HEK293T (cell line): ENCODE measurements at regions not wholly inside any gene's neighbourhood (a gene's known extent, or its start where the extent isn't known, plus 50 kb on each side); places are given as distances from the start of the nearest gene placed in this dataset.

Source experiments
- CTCF ChIA-PET: fragments of 350-600 bp; formaldehyde crosslinking; extraction: SDS; loops from one replicate; lab custom pipeline; 2021; ENCODE audit warnings: antibody characterized with exemption, inconsistent platforms; lab: Yijun Ruan, JAX
- POLR2A ChIA-PET: fragments of 350-600 bp; formaldehyde crosslinking; extraction: SDS; loops from one replicate; lab custom pipeline; 2020; ENCODE audit warnings: antibody characterized with exemption, inconsistent platforms; lab: Yijun Ruan, JAX
- DNase-seq: peaks from one replicate; pipeline ENCODE4 v3.0.0; 2012; ENCODE audit warnings: mixed read lengths; ENCODE audit errors: extremely low spot score
- ARNT ChIP-seq: fragments of 450-650 bp; IDR thresholded peaks from 2 replicates; pipeline ENCODE4 v1.6.1; 2017; ENCODE audit warnings: mild to moderate bottlenecking
- CTBP1 ChIP-seq: fragments of 450-650 bp; IDR thresholded peaks from 2 replicates; pipeline ENCODE4 v1.6.1; 2016; ENCODE audit warnings: borderline replicate concordance
- ELF4 ChIP-seq: fragments of 450-650 bp; IDR thresholded peaks from 2 replicates; pipeline ENCODE4 v1.6.1; 2017; ENCODE audit warnings: antibody characterized with exemption
- FOXA1 ChIP-seq: fragments of 450-650 bp; IDR thresholded peaks from 2 replicates; pipeline ENCODE4 v1.6.1; 2016; ENCODE audit warnings: mild to moderate bottlenecking
- FOXK2 ChIP-seq: fragments of 450-650 bp; IDR thresholded peaks from 2 replicates; pipeline ENCODE4 v1.6.1; 2016; ENCODE audit warnings: mild to moderate bottlenecking
- FOXM1 ChIP-seq: fragments of 450-650 bp; IDR thresholded peaks from 2 replicates; pipeline ENCODE4 v1.6.1; 2017; ENCODE audit warnings: mild to moderate bottlenecking, borderline replicate concordance
- HDGF ChIP-seq: fragments of 450-650 bp; IDR thresholded peaks from 2 replicates; pipeline ENCODE4 v1.6.1; 2017; ENCODE audit warnings: antibody characterized with exemption, borderline replicate concordance
- LEF1 ChIP-seq: fragments of 450-650 bp; IDR thresholded peaks from 2 replicates; pipeline ENCODE4 v1.6.1; 2017; ENCODE audit warnings: mild to moderate bottlenecking, borderline replicate concordance
- NFRKB ChIP-seq: fragments of 450-650 bp; IDR thresholded peaks from 2 replicates; pipeline ENCODE4 v1.6.1; 2016; ENCODE audit warnings: mild to moderate bottlenecking, moderate library complexity
- SP1 ChIP-seq: fragments of 450-650 bp; IDR thresholded peaks from 2 replicates; pipeline ENCODE4 v1.6.1; 2017
- SUZ12 ChIP-seq: fragments of 450-650 bp; IDR thresholded peaks from 2 replicates; pipeline ENCODE4 v1.6.1; 2016; ENCODE audit warnings: mild to moderate bottlenecking
- TARDBP ChIP-seq: fragments of 450-650 bp; IDR thresholded peaks from 2 replicates; pipeline ENCODE4 v1.6.1; 2016
- ZNF384 ChIP-seq: fragments of 450-650 bp; IDR thresholded peaks from 2 replicates; pipeline ENCODE4 v1.6.1; 2016
- TF ChIP-seq, protein P1 (sequence below): fragments of 450-650 bp; IDR thresholded peaks from 2 replicates; pipeline ENCODE4 v1.6.1; 2016

- TF ChIP-seq NFRKB (no peak), CTBP1 (no peak)
- no peak for DNase-seq
- ChIA-PET POLR2A (no interaction called here), CTCF (no interaction called here)
Measured at GRCh38 chr4:10169839-10170387, 53.3 kb upstream of the WDR1 start.

GRCh38 chr4:10168151-10168550 lies 51.6 kb upstream of the WDR1 start:
- no peak for DNase-seq
- ChIA-PET CTCF (interaction anchor here (1.4 kb wide), 1 partner anchor 24 kb away, joined by 3 read pairs; no protein-coding TSS in a partner anchor), POLR2A (no interaction called here)
- TF ChIP-seq ARNT (no peak), ELF4 (no peak), SUZ12 (no peak)
- TF ChIP-seq, protein P1, sequence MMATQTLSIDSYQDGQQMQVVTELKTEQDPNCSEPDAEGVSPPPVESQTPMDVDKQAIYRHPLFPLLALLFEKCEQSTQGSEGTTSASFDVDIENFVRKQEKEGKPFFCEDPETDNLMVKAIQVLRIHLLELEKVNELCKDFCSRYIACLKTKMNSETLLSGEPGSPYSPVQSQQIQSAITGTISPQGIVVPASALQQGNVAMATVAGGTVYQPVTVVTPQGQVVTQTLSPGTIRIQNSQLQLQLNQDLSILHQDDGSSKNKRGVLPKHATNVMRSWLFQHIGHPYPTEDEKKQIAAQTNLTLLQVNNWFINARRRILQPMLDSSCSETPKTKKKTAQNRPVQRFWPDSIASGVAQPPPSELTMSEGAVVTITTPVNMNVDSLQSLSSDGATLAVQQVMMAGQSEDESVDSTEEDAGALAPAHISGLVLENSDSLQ: no peak

- DNase-seq: no peak
- POLR2A ChIA-PET: no interaction called here
- TF ChIP-seq NFRKB: no peak
- no peak for TF ChIP-seq SP1
- no peak for TF ChIP-seq FOXM1
- TF ChIP-seq ZNF384: no peak
- no peak for TF ChIP-seq LEF1
- no peak for TF ChIP-seq FOXK2
- TF ChIP-seq TARDBP: no peak
- no peak for TF ChIP-seq FOXA1
- TF ChIP-seq SUZ12: no peak
- TF ChIP-seq, protein P1: no peak
- no peak for TF ChIP-seq ARNT
- no peak for TF ChIP-seq HDGF
- CTCF ChIA-PET: no interaction called here
Measured at GRCh38 chr4:10167201-10167600, 50.6 kb upstream of the WDR1 start.
